ENCODE measurements at regions not wholly inside any gene's neighbourhood (a gene's known extent, or its start where the extent isn't known, plus 50 kb on each side); places are given as distances from the start of the nearest gene placed in this dataset.

GRCh38 chr2:36068086-36068485 lies 287.5 kb upstream of the CRIM1 start:
- TF ChIP-seq CTCF (IDR thresholded peaks at IDR 0.05) (no peak), POLR2A (IDR thresholded peaks at IDR 0.05) (no peak)

Measured in right lobe of liver (tissue), 4 donors.